ENCODE measurements at regions not wholly inside any gene's neighbourhood (a gene's known extent, or its start where the extent isn't known, plus 50 kb on each side); places are given as distances from the start of the nearest gene placed in this dataset.

GRCh38 chr3:135393898-135394525, 571.5 kb upstream of the PPP2R3A start:
- no peak for DNase-seq (ENCODE audit: low read depth, low spot score)

DNA sequence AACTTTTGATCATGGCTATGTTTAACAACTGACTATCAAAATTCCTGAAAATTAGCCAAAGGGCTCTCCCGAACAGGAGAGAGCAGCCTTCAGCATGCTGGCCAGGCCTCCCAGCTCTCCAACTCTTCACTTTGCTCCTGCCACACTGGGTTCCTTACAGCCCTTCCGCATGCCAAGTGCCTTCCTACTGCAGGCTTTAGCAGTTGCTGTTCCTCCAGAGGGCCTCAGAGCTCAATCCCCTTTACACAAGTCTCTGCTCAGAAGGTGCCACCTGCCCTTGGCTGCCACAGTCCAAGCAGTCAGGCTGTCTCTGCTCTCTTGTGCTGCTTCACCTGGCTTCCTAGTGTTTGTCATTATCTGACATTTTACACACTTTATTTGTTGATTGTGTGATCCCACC, 553.1 kb upstream of the PPP2R3A start:
- no peak for DNase-seq (ENCODE audit: low read depth, low spot score)

GRCh38 chr3:135416182-135416581, 549.3 kb upstream of the PPP2R3A start:
- no peak for DNase-seq (ENCODE audit: low read depth, low spot score)

DNA sequence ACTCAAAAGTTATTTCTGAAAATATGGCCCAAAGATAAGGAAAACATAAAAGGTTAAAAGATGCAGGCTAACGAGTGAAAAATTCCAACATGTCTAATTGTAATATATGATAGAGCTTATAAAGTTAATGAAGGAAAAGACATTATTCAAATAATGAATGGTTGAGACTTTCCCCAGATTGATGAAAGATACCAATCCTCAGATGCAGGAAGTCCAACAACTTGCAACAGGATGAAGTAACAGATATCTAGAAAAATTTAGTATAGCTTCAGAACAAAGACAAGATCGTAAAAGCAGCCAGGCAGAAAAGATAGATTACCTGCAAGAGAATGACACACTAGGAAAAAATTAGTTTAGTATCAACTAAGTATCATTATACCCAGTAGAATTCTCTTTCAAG, 546.4 kb upstream of the PPP2R3A start:
- DNase-seq (ENCODE audit: low read depth, low spot score) = no peak

GRCh38 chr3:135426508-135426907, 539.0 kb upstream of the PPP2R3A start:
- DNase-seq (ENCODE audit: low read depth, low spot score) = no peak

DNA sequence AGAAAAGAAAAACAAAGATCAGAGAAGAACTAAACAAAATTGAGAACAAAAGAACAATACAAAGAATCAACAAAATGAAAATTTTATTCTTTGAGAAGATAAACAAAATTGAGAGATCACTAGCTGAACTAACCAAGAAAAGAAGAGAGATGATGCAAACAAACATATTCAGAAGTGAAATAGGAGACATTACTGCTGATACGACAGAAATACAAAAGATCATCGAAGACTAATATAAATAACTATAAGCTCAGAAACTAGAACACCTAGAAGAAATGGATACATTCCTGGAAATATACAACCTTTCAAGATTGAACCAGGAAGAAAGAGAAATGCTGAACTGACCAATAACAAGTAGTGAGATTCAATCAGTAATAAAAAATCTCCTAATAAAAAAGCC, 533.1 kb upstream of the PPP2R3A start:
- no peak for DNase-seq (ENCODE audit: low read depth, low spot score)

- peak; percentile 72 for DNase-seq (ENCODE audit: low read depth, low spot score)
Observed at GRCh38 chr3:135438889-135439597, 526.5 kb upstream of the PPP2R3A start.

- peak; percentile 17 for DNase-seq (ENCODE audit: low read depth, low spot score)
Observed at GRCh38 chr3:135439632-135440031, 525.9 kb upstream of the PPP2R3A start.

GRCh38 chr3:135440233-135440632, 525.3 kb upstream of the PPP2R3A start:
- DNase-seq (ENCODE audit: low read depth, low spot score) = no peak

GRCh38 chr3:135440746-135441145, 524.8 kb upstream of the PPP2R3A start:
- DNase-seq (ENCODE audit: low read depth, low spot score) = no peak

- DNase-seq (ENCODE audit: low read depth, low spot score) = no peak
Observed at GRCh38 chr3:135444058-135444457, 521.5 kb upstream of the PPP2R3A start.

GRCh38 chr3:135447483-135447882, 518.0 kb upstream of the PPP2R3A start:
- no peak for DNase-seq (ENCODE audit: low read depth, low spot score)

GRCh38 chr3:135448520-135448919, 517.0 kb upstream of the PPP2R3A start:
- DNase-seq (ENCODE audit: low read depth, low spot score) = no peak

DNA sequence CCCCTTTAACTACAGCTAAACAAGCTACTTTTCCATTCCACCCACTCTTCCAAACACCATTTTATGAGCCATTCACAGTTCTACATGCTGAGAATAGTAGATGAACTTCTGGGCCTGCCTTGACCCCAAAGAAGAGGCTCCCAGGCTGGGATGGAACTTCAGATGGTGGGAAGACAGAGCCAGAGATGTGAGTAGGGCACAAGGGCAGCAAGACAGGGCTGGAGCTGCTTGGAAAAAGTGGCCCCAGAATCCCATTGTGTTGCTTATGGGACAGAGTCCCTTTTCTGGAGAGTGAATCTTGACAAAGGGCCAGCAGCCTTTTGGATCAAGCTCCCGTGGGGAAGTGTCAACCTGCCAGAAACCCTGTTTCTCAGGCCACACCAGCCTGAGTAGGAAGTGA, 516.5 kb upstream of the PPP2R3A start:
- DNase-seq (ENCODE audit: low read depth, low spot score) = no peak

- DNase-seq (ENCODE audit: low read depth, low spot score) = no peak
Observed at GRCh38 chr3:135451037-135451785, 514.3 kb upstream of the PPP2R3A start.

DNA sequence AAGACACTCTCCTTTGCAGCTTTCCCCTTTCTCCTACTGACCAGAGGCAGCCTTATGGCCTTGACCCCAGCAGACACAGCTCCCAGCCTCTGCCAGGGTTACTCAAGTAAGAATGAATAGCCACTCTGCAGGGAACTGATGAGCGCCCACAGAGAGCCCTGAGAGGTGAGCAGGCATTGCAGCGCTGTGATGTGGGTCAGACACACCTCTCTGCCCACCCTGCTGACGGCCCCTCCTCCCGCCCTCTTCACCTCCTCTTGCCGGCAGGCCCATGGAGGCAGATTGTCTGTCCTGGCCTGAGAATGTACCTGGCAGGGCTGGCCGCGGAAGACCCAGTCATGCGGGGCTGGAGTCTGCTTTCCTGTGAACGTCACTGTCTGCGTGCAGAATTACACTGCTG, 512.6 kb upstream of the PPP2R3A start:
- no peak for DNase-seq (ENCODE audit: low read depth, low spot score)

DNA sequence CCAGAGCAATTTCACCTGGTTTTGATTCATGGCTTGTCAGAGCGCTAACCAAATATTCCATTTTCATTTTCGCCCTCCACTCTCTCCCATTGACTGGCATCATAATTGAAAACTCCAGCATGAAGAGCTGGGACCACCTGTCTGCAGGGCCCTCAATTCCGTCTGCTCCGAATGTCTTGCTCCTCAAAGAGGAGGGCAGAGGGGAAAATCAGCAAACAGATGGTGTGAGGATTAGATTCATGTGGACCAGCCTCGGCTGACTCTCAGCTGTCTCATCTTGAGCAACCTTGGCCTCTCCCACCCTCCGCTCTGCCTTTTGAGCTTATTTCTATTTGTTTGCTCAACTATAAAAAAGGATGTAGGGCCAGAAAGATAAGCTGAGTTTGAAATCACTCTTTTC, 512.2 kb upstream of the PPP2R3A start:
- DNase-seq (ENCODE audit: low read depth, low spot score) = no peak

- DNase-seq (ENCODE audit: low read depth, low spot score) = no peak
Observed at GRCh38 chr3:135454890-135455289, 510.6 kb upstream of the PPP2R3A start.

- peak; percentile 88 for DNase-seq (ENCODE audit: low read depth, low spot score)
Observed at GRCh38 chr3:135456108-135456790, 509.3 kb upstream of the PPP2R3A start.

DNA sequence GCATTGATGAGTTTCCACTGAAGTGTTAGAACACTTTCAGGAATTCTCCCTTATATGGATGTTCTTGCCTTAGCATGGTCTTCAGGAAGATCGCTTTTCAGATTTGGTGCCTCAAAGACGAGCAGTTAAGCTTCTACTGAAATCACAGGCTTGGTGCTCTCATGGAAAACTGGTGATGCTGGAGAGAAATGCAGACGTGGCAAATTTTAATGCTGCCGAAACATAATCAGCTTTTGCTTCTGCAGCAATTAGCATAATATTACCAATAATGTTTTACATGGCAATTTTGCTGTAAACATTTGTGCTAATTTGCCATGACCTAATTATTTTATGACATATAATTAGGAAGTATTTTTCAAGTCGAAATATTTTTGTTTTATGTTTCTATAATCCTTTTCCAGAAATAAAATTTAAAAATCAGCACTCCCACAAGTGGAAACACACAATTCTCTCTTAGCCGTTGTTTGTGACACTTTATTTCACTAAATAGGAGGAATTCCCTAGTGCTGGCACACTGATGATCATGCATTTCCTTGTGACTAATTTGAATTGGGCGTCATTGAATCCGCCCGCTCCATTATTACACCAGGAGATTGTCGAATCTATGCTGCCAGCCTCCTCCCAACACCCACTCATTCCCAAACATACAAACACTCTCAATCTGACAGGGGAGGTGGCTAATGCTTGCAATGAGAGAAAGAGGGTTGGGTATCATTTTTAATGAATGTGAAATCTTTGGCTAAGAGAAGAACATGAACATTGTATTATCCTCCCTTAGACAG, 506.8 kb upstream of the PPP2R3A start:
- no peak for DNase-seq (ENCODE audit: low read depth, low spot score)

DNA sequence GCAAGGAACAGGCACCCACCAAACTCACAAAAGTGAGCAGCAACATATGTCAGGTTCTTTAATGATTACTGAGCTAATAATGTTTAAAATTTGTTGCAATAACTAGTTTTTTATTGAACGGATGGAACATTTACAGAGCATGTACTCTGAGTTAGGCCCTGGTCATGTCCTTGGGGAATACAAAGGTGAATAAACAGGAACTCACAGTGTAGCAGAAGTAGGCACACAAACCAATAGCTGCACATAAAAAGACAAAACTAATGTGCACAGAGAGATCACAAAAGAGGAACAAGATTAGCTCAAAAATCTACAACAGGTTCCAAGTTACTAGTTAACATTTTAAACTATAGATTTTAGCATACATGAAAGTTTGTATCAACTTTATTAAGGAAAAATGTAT, 505.3 kb upstream of the PPP2R3A start:
- DNase-seq (ENCODE audit: low read depth, low spot score) = no peak
